Thyroid gland (tissue), 4 donors: ENCODE measurements at regions not wholly inside any gene's neighbourhood (a gene's known extent, or its start where the extent isn't known, plus 50 kb on each side); places are given as distances from the start of the nearest gene placed in this dataset.

Experiments
- POLR2A ChIP-seq, 2 donors: fragments of 450-650 bp; IDR thresholded peaks; one replicate each; pipeline ENCODE4 v1.6.1; 2017; ENCODE audit warnings: antibody characterized with exemption in 2 of 2, mild to moderate bottlenecking in 2 of 2, moderate library complexity in 1 of 2
- TF ChIP-seq, protein P1 (sequence below), 6 experiments: fragments of 200-600 bp in 3 of 6; fragments of 450-650 bp in 3 of 6; sonication (generic) in 3 of 6; IDR thresholded peaks; one replicate each; pipeline ENCODE4 v1.5.1; 2016 to 2019; ENCODE audit warnings: antibody characterized with exemption in 6 of 6, mild to moderate bottlenecking in 2 of 6, inconsistent platforms in 1 of 6, moderate library complexity in 1 of 6

DNA sequence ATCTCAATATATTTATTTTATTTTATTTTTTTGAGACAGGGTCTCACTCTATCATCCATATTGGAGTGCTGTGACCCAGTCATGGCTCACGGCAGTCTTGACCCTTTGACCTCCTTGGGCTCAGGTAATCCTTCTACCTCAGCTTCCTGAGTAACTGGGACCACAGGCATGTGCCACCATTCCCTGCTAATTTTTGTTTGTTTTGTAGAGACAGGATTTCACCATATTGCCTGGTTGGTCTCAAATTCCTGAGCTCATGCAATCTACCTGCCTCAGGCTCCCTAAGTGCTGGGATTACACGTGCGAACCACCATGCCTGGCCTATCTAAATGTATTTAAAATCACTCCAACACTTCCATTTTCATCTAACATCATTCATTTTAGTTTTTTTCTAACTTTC lies 190.5 kb upstream of the CHD1 start:
- TF ChIP-seq POLR2A (IDR thresholded peaks at IDR 0.05) = no peak
- TF ChIP-seq, protein P1, sequence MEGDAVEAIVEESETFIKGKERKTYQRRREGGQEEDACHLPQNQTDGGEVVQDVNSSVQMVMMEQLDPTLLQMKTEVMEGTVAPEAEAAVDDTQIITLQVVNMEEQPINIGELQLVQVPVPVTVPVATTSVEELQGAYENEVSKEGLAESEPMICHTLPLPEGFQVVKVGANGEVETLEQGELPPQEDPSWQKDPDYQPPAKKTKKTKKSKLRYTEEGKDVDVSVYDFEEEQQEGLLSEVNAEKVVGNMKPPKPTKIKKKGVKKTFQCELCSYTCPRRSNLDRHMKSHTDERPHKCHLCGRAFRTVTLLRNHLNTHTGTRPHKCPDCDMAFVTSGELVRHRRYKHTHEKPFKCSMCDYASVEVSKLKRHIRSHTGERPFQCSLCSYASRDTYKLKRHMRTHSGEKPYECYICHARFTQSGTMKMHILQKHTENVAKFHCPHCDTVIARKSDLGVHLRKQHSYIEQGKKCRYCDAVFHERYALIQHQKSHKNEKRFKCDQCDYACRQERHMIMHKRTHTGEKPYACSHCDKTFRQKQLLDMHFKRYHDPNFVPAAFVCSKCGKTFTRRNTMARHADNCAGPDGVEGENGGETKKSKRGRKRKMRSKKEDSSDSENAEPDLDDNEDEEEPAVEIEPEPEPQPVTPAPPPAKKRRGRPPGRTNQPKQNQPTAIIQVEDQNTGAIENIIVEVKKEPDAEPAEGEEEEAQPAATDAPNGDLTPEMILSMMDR (IDR thresholded peaks at IDR 0.05) = no peak
